Endodermal cell (in vitro differentiated cells): ENCODE measurements at regions not wholly inside any gene's neighbourhood (a gene's known extent, or its start where the extent isn't known, plus 50 kb on each side); places are given as distances from the start of the nearest gene placed in this dataset.

ENCODE experiments used
- DNase-seq: peaks from one replicate; pipeline ENCODE4 v3.0.0-alpha.2; 2017
- H3K27ac ChIP-seq: 2 replicates; pipeline ENCODE4 v1.5.1; 2013; ENCODE audit warnings: mild to moderate bottlenecking, low read depth, low read length, moderate library complexity
- H3K27me3 ChIP-seq: 2 replicates; pipeline ENCODE4 v1.6.1; 2013; ENCODE audit warnings: mild to moderate bottlenecking, low read length, moderate library complexity; ENCODE audit not compliant: insufficient read depth, control insufficient read depth, poor library complexity, severe bottlenecking
- H3K36me3 ChIP-seq: 2 replicates; pipeline ENCODE4 v1.7.0; 2013; ENCODE audit warnings: mild to moderate bottlenecking, low read length, moderate library complexity; ENCODE audit not compliant: control insufficient read depth, insufficient read depth
- H3K4me1 ChIP-seq: one replicate; pipeline ENCODE4 v1.7.0; 2013; ENCODE audit warnings: low read length; ENCODE audit not compliant: control insufficient read depth, insufficient read depth
- H3K4me3 ChIP-seq: 2 replicates; pipeline ENCODE4 v1.5.1; 2013; ENCODE audit warnings: mild to moderate bottlenecking, low read length, moderate library complexity
- H3K9ac ChIP-seq: 2 replicates; pipeline ENCODE4 v1.6.1; 2013; ENCODE audit warnings: mild to moderate bottlenecking, low read length, moderate library complexity; ENCODE audit not compliant: poor library complexity, severe bottlenecking; ENCODE audit errors: extremely low read depth
- H3K9me3 ChIP-seq: 2 replicates; pipeline ENCODE4 v1.6.1; 2013; ENCODE audit warnings: mild to moderate bottlenecking, low read length, moderate library complexity; ENCODE audit not compliant: control insufficient read depth
- H3K27ac Mint-ChIP-seq: 2 replicates; pipeline ENCODE4 v1.8.0; 2020; ENCODE audit warnings: mixed read lengths
- H3K27me3 Mint-ChIP-seq: 2 replicates; pipeline ENCODE4 v1.8.0; 2021; ENCODE audit warnings: mild to moderate bottlenecking, mixed read lengths; ENCODE audit not compliant: insufficient read depth
- H3K36me3 Mint-ChIP-seq: 2 replicates; pipeline ENCODE4 v1.8.0; 2020; ENCODE audit warnings: low read depth, mixed read lengths
- H3K4me1 Mint-ChIP-seq: 2 replicates; pipeline ENCODE4 v1.8.0; 2020; ENCODE audit warnings: mixed read lengths
- H3K4me3 Mint-ChIP-seq: 2 replicates; pipeline ENCODE4 v1.8.0; 2020; ENCODE audit warnings: mild to moderate bottlenecking, moderate library complexity, mixed read lengths
- H3K9me3 Mint-ChIP-seq: 2 replicates; pipeline ENCODE4 v1.8.0; 2020; ENCODE audit warnings: mild to moderate bottlenecking, mixed read lengths
- WGBS, 2 experiments: methylation state at CpG; one replicate each; pipeline versions ENCODE4 v1.1.5 to v1.1.7; 2013; ENCODE audit warnings: missing lambda C conversion rate in 2 of 2, mixed read lengths in 1 of 2; ENCODE audit not compliant: insufficient coverage in 1 of 2, insufficient read length in 1 of 2; 5-methylcytosine and 5-hydroxymethylcytosine counted together
- TF ChIP-seq, protein P1 (sequence below): fragments of 200-600 bp; sonication (generic); conservative IDR thresholded peaks from 2 replicates; pipeline ENCODE4 v1.5.0; 2021; ENCODE audit warnings: antibody characterized with exemption, mild to moderate bottlenecking

DNA sequence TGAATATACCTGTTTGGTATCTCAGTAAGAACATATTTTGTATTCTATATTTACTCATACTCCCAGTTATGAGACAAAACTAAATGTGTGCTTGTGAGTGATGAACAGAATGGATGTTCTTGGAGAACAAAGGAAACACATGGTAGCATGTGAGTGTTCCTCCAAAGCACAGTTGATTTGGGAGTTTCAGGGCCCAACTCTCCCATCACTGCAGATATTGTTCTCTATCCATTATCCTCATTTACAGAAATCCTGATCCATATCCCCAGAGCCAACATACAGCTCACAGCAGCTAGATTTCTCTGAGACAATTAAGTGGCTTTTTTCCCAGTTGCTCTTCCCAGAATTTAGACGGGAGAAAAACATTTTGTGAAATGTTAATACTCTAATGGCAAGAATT, 75.6 kb upstream of the MAPRE2 start:
- TF ChIP-seq, protein P1, sequence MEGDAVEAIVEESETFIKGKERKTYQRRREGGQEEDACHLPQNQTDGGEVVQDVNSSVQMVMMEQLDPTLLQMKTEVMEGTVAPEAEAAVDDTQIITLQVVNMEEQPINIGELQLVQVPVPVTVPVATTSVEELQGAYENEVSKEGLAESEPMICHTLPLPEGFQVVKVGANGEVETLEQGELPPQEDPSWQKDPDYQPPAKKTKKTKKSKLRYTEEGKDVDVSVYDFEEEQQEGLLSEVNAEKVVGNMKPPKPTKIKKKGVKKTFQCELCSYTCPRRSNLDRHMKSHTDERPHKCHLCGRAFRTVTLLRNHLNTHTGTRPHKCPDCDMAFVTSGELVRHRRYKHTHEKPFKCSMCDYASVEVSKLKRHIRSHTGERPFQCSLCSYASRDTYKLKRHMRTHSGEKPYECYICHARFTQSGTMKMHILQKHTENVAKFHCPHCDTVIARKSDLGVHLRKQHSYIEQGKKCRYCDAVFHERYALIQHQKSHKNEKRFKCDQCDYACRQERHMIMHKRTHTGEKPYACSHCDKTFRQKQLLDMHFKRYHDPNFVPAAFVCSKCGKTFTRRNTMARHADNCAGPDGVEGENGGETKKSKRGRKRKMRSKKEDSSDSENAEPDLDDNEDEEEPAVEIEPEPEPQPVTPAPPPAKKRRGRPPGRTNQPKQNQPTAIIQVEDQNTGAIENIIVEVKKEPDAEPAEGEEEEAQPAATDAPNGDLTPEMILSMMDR, result no peak
- DNase-seq, result no peak
- no peaks in the 10 kb centered on the region for H3K4me1 Mint-ChIP-seq
- no peak overlapping the region for H3K9ac ChIP-seq
- H3K36me3 Mint-ChIP-seq, result no peaks in the 10 kb centered on the region
- H3K27ac ChIP-seq, result no peak overlapping the region
- H3K4me1 ChIP-seq, result no peaks in the 10 kb centered on the region
- no peak overlapping the region for H3K27ac Mint-ChIP-seq
- no peaks in the 10 kb centered on the region for H3K9me3 Mint-ChIP-seq
- no peaks in the 10 kb centered on the region for H3K9me3 ChIP-seq
- peaks cover 8% of the 10 kb centered on the region for H3K27me3 ChIP-seq
- peaks cover 8% of the 10 kb centered on the region for H3K27me3 Mint-ChIP-seq
- H3K4me3 ChIP-seq, result no peak overlapping the region
- H3K4me3 Mint-ChIP-seq, result no peak overlapping the region
- H3K36me3 ChIP-seq, result no peaks in the 10 kb centered on the region
- WGBS, 2 experiments, result 95 to 100% methylated on average over 1 of the region's 1 CpG

DNA sequence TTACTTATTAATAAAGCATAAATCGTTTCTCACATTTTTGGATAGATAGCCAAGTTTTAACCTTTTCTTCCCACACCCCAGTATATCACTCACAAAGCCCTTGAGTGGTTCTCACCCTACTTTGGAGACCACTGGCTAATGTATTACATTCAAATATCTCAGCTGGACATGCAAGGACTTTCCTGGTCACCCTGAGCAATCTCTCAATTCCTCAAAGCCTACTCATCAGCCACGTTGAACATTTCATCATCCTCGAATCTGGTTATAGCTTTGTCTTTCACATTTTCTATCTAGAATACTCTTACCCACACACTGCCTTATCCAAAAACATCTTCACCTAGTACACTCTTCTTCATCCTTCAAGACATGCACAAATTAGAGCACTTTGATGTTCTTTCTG, 71.1 kb upstream of the MAPRE2 start:
- Histone ChIP-seq H3K36me3 (no peaks in the 10 kb centered on the region), H3K27ac (no peak overlapping the region), H3K9me3 (no peaks in the 10 kb centered on the region), H3K9ac (no peak overlapping the region), H3K4me1 (no peaks in the 10 kb centered on the region), H3K27me3 (peaks cover 45% of the 10 kb centered on the region), H3K4me3 (no peak overlapping the region)
- DNase-seq, result no peak
- Mint-ChIP-seq H3K27me3 (peaks cover 41% of the 10 kb centered on the region), H3K36me3 (no peaks in the 10 kb centered on the region), H3K9me3 (no peaks in the 10 kb centered on the region), H3K27ac (no peak overlapping the region), H3K4me3 (no peak overlapping the region), H3K4me1 (no peaks in the 10 kb centered on the region)
- WGBS, 2 experiments, result 84 to 85% methylated on average over 3 of the region's 3 CpGs
- TF ChIP-seq, protein P1, result no peak

- H3K27ac Mint-ChIP-seq, result no peak overlapping the region
- no peak overlapping the region for H3K4me3 ChIP-seq
- no peak overlapping the region for H3K27ac ChIP-seq
- no peak overlapping the region for H3K4me3 Mint-ChIP-seq
- H3K36me3 ChIP-seq, result no peaks in the 10 kb centered on the region
- TF ChIP-seq, protein P1, result no peak
- no peaks in the 10 kb centered on the region for H3K9me3 ChIP-seq
- WGBS, 2 experiments, result 73% methylated on average over 1 of the region's 1 CpG; no CpG with 5 or more reads in 1 of the 2 experiments
- peaks cover 52% of the 10 kb centered on the region for H3K27me3 Mint-ChIP-seq
- no peaks in the 10 kb centered on the region for H3K9me3 Mint-ChIP-seq
- DNase-seq, result no peak
- H3K4me1 ChIP-seq, result no peaks in the 10 kb centered on the region
- peaks cover 5% of the 10 kb centered on the region for H3K4me1 Mint-ChIP-seq
- no peaks in the 10 kb centered on the region for H3K36me3 Mint-ChIP-seq
- peaks cover 57% of the 10 kb centered on the region for H3K27me3 ChIP-seq
- H3K9ac ChIP-seq, result no peak overlapping the region
Observed at GRCh38 chr18:34971313-34971712, 69.9 kb upstream of the MAPRE2 start.
